ENCODE measurements at regions not wholly inside any gene's neighbourhood (a gene's known extent, or its start where the extent isn't known, plus 50 kb on each side); places are given as distances from the start of the nearest gene placed in this dataset.

- Histone ChIP-seq H3K4me3 (no peak overlapping the region), H3K36me3 (no peaks in the 10 kb centered on the region), H3K9me3 (no peaks in the 10 kb centered on the region), H3K27ac (no peak overlapping the region), H3K27me3 (ENCODE audit: low read depth) (peaks cover 7% of the 10 kb centered on the region), H3K4me1 (no peaks in the 10 kb centered on the region)
- DNase-seq: no peak
- no peak for ATAC-seq
- TF ChIP-seq CTCF (IDR thresholded peaks at IDR 0.05): no peak
- intact Hi-C loops (cut with DNase I): no loop called here
Measured at GRCh38 chr6:43862925-43863324, 92.9 kb downstream of the VEGFA start.

GRCh38 chr6:43861212-43861894 is 91.3 kb downstream of the VEGFA start:
- no peak for TF ChIP-seq CTCF (IDR thresholded peaks at IDR 0.05)
- H3K27ac ChIP-seq: no peak overlapping the region
- ATAC-seq (no peak), DNase-seq (no peak)
- no peaks in the 10 kb centered on the region for H3K36me3 ChIP-seq
- no peak overlapping the region for H3K4me3 ChIP-seq
- H3K9me3 ChIP-seq: no peaks in the 10 kb centered on the region
- intact Hi-C loops (cut with DNase I): no loop called here
- peaks cover 7% of the 10 kb centered on the region for H3K27me3 ChIP-seq (ENCODE audit: low read depth)
- no peaks in the 10 kb centered on the region for H3K4me1 ChIP-seq

GRCh38 chr6:43860285-43860684 is 90.3 kb downstream of the VEGFA start:
- intact Hi-C loops (cut with DNase I): no loop called here
- Histone ChIP-seq H3K27me3 (ENCODE audit: low read depth) (peaks cover 7% of the 10 kb centered on the region), H3K9me3 (no peaks in the 10 kb centered on the region), H3K27ac (no peak overlapping the region), H3K4me3 (no peak overlapping the region), H3K4me1 (no peaks in the 10 kb centered on the region), H3K36me3 (no peaks in the 10 kb centered on the region)
- no peak for TF ChIP-seq CTCF (IDR thresholded peaks at IDR 0.05)
- DNase-seq: no peak
- no peak for ATAC-seq

- no peaks in the 10 kb centered on the region for H3K36me3 ChIP-seq
- intact Hi-C loops (cut with DNase I): no loop called here
- H3K4me3 ChIP-seq: no peak overlapping the region
- peaks cover under 1% of the 10 kb centered on the region for H3K27me3 ChIP-seq (ENCODE audit: low read depth)
- ATAC-seq (no peak), DNase-seq (no peak)
- no peaks in the 10 kb centered on the region for H3K4me1 ChIP-seq
- no peaks in the 10 kb centered on the region for H3K9me3 ChIP-seq
- no peak overlapping the region for H3K27ac ChIP-seq
- TF ChIP-seq CTCF (IDR thresholded peaks at IDR 0.05): no peak
Measured at GRCh38 chr6:43859213-43859612, 89.2 kb downstream of the VEGFA start.

GRCh38 chr6:43858161-43859153 is 88.4 kb downstream of the VEGFA start:
- Histone ChIP-seq H3K36me3 (no peaks in the 10 kb centered on the region), H3K27ac (no peak overlapping the region), H3K9me3 (no peaks in the 10 kb centered on the region), H3K4me1 (no peaks in the 10 kb centered on the region), H3K4me3 (no peak overlapping the region), H3K27me3 (ENCODE audit: low read depth) (no peaks in the 10 kb centered on the region)
- DNase-seq (no peak), ATAC-seq (no peak)
- intact Hi-C loops (cut with DNase I): no loop called here
- TF ChIP-seq CTCF (IDR thresholded peaks at IDR 0.05): no peak

Data from lower lobe of right lung (tissue), 2 donors.